T-helper 2 cell (primary cell): ENCODE measurements at regions not wholly inside any gene's neighbourhood (a gene's known extent, or its start where the extent isn't known, plus 50 kb on each side); places are given as distances from the start of the nearest gene placed in this dataset.

Source experiments
- DNase-seq, 5 experiments: peaks; one replicate each; pipeline versions ENCODE4 v3.0.0 to v3.0.0-alpha.2; 2012 to 2022

GRCh38 chr5:135657536-135658305 is 78.9 kb upstream of the CXCL14 start:
- DNase-seq = no peak

- no peak for DNase-seq
These were observed 76.7 kb upstream of the CXCL14 start for GRCh38 chr5:135655468-135655815.

- DNase-seq = no peak
These were observed 76.1 kb upstream of the CXCL14 start for GRCh38 chr5:135654761-135655467.

GRCh38 chr5:135651156-135651555 is 72.4 kb upstream of the CXCL14 start:
- DNase-seq = no peak

GRCh38 chr5:135650081-135650480 is 71.3 kb upstream of the CXCL14 start:
- no peak for DNase-seq

- DNase-seq = no peak
These were observed 70.6 kb upstream of the CXCL14 start for GRCh38 chr5:135649435-135649834.

GRCh38 chr5:135648116-135648515 is 69.3 kb upstream of the CXCL14 start:
- DNase-seq = no peak

- no peak for DNase-seq
These were observed 66.8 kb upstream of the CXCL14 start for GRCh38 chr5:135645336-135646180.

GRCh38 chr5:135644816-135645215 is 66.0 kb upstream of the CXCL14 start:
- DNase-seq = no peak

GRCh38 chr5:135643881-135644766 is 65.3 kb upstream of the CXCL14 start:
- no peak for DNase-seq

GRCh38 chr5:135642934-135643333 is 64.1 kb upstream of the CXCL14 start:
- DNase-seq = no peak

GRCh38 chr5:135642488-135642870 is 63.7 kb upstream of the CXCL14 start:
- DNase-seq = no peak

- DNase-seq = no peak
These were observed 63.1 kb upstream of the CXCL14 start for GRCh38 chr5:135641734-135642487.

GRCh38 chr5:135641319-135641718 is 62.5 kb upstream of the CXCL14 start:
- DNase-seq = no peak

- DNase-seq = no peak
These were observed 56.7 kb upstream of the CXCL14 start for GRCh38 chr5:135635451-135635850.

GRCh38 chr5:135632798-135633197 is 54.0 kb upstream of the CXCL14 start:
- DNase-seq = no peak

- no peak for DNase-seq
These were observed 52.6 kb upstream of the CXCL14 start for GRCh38 chr5:135631391-135631790.

- no peak for DNase-seq
These were observed 50.9 kb upstream of the CXCL14 start for GRCh38 chr5:135629666-135630065.

GRCh38 chr5:135628771-135629563 is 50.2 kb upstream of the CXCL14 start:
- no peak for DNase-seq
